ENCODE measurements at regions not wholly inside any gene's neighbourhood (a gene's known extent, or its start where the extent isn't known, plus 50 kb on each side); places are given as distances from the start of the nearest gene placed in this dataset.
"Not testable (repeated sequence)": the region's sequence is repeated elsewhere in the genome, so short reads cannot be mapped to it uniquely, and the experiment has no call there.

DNA sequence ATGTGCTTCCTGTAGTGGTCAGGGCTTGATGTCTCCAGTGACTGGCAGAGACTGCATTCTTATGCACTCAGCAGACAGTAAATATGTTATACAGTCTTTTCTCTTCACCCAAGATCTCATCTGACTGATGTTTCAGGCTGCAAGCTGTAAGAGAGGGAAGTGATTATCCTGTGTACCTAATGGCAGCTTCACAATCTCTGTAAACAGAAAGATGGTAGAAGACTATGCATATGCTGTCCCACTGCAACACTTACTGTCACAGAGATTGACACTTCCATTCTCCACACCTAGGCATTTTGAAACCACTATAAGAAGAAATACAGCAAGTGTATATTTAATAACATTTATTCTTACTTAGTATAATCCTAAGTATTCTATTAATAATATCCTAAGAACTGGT lies 97.6 kb upstream of the ANXA1 start:
- no peak for DNase-seq (ENCODE audit: low read depth, low spot score)

DNA sequence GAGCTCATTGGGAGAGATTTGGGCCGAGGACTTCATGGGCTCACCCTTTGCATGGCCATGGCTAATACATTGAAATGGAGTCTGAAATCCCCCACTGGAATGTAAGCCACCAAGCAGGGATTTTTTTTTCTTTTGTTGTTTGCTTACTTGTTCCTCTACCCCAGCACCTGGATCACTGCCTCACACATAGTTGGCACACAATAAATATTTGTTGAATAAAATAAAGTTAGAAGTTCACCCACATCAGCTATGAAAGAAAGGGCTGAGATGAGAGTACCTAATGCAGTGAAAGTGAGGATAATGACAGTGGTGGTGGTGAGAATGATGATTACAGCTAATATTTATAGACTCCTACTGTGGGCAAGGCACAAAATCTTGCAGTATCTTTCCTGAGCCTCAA lies 98.1 kb upstream of the ANXA1 start:
- DNase-seq (ENCODE audit: low read depth, low spot score) = no peak

DNA sequence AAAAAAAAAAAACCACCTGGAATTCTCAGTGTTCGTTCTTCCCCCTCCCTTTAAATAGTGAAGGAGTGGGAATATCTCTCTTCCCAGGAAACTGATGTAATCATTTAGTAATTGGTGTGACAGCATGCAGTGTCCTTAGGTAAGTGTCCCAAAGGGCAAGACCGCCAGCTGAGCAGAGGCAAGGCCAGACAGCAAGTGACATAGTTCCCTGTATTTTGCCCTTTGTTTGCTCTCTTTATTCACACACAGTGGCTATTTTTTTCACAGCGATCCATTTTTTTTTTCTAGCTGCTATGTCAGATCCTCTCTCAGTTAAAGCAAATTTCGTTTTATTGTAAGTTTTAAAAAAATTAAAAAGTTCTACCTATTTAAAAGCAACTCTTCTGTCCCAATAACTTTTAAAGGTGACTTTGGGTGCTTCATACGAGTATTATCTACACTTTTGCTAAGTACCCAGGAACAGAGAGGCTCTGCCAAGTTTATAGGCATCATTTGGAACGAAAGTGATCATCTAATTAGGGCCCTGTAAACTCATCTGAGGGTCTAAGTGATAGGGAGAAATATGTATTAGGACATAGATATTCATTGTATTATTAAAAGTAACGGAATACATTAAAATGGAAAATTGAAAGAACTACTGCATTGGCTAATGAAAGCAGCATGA lies 98.2 kb upstream of the ALDH1A1 start:
- DNase-seq (ENCODE audit: low read depth, low spot score) = no peak

DNA sequence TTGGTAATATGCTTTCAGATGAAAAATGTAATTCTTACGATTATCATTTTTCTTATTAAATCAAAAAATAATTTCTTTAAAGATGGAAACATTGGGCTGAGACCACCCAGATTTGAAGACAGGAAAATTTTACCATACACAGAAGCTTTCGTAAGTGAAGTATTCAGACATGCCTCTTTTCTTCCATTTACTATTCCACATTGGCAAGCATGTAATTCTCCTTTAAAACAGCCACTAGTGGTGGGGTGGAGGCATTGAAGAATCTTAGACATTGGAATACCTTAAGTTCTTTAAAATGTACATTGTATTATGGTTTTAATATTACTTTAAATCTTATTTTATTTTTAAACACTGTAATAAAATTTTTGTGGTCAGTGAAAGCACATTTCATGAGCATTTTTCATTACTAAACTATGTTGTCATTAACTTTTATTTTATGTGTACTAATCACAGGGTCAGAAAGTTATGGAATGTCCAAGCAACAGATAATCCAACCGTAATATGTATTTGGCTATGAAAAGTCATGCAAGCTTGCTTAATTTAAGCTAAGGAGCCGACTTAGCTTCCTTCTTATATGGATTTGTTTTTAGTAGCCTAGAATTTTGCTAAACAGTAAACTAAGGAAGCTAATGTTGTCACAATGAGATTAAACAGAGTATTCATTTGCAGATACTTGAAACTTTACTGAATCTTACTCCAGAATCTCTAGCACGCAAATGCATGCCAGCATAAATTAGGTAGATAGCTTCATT lies 97.4 kb upstream of the ALDH1A1 start:
- no peak for DNase-seq (ENCODE audit: low read depth, low spot score)

DNA sequence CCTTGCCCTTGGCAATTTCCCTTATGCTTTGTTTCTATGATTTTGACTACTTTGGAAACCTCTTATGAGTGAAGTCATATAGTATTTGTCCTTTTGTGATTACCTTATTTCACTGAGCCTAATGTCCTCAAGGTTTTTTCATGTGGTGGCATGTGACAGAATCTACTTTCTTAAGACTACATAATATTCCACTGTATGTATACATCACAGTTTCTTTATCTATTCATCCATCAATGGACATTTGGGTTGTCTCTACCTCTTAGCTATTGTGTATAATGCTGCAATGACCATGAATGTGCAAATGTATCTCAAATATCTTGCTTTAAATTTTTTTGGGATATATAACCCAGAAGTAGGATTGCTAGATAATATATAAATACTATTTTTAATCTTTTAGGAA lies 96.4 kb upstream of the ALDH1A1 start:
- DNase-seq (ENCODE audit: low read depth, low spot score) = no peak

DNA sequence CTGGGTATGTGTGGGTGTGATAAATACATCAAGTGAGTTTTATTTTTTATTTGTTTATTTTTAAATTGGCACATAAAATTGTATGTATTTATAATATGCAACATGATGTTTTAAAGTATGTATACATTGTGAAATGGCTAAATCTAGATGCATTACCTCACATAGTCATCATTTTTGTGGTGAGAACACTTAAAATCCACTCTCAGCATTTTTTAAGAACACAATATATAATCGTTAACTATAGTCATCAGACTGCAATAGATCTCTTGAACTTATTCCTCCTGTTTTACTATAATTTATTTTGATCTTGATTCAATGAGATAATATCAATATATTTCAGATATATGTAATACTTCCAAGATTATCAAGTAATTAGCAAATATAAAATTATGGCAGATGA lies 93.9 kb upstream of the ALDH1A1 start:
- no peak for DNase-seq (ENCODE audit: low read depth, low spot score)

DNA sequence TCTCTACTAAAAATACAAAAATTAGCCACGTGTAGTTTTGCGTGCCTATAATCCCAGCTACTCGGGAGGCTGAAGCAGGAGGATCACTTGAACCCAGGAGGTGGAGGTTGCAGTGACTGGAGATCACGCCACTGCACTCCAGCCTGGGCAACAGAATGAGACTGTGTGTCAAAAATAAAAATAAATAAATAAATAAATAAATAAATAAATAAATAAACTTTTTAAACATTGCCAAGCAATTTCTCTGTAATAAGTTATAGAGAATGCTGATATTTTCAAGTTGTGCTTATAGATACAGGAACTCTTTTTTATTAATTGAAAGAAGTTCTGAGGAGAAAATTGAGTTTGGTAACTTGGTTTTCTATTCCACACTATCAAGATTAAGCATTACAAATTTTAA lies 91.9 kb upstream of the ALDH1A1 start:
- DNase-seq (ENCODE audit: low read depth, low spot score) = not testable (repeated sequence)

DNA sequence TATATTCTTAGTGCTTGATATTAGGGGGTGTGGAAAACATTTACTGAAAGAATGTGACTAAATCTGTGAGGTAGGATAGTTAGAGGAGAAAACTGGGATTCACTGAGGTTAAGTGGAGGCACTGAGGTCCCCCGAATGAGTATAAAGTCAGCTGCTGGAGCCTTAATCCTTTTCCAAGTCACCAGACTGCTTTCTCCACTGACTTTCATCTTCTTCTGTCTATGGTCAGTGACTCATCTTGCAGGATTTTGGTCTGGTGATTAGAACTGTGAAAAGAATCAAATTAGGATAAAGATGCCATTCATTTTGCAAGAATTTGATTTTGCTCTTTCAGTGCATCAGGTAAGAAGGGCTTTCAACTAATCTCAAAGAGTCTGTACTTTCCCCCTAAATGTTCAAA lies 89.3 kb upstream of the ALDH1A1 start:
- no peak for DNase-seq (ENCODE audit: low read depth, low spot score)

DNA sequence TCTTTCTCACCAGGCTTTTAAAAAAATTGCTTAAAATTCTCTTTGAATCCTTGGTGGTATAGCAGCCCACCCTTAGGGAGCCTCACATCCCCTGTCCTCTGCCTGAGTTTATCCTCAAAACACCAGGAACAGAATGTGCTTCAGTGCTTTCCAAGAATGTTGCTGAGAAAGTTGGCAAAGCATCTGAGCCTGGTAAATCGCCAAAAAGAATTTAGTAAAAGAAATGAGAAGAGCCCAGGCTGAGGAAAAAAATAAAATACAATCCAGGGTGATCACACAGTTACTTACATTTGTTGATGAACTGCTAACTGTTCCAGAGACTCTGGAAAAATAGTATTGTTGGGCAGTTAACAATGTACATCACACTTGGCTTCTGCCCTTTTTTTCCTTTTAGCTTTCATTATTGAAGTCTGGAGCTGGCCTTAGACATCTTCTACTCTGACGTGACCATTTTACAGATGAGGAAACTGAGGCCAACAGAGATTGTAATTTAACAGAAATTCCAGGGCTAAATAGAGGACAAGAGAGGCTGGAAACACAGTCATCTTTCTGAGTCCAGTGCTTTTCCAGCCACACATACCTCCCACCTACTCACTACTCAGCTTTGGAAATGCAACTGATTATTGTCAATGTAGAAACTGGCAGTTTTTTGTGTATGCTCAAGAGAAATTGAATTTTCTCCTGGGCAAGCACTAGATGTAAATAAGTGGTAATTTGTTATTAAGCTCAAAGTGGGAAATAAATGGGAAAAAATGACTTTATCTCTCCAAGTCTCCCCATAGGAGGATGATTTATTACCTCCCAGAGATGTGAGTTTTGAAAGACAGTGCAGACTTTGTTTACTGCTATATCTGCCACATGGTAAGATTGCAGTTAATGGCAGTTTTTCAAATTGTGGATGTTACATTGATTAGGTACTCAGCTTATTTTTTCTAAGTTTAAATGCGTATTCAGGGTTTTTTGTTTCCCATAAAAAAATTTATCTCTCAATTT lies 86.7 kb upstream of the ALDH1A1 start:
- peak; percentile 6 for DNase-seq (ENCODE audit: low read depth, low spot score)

DNA sequence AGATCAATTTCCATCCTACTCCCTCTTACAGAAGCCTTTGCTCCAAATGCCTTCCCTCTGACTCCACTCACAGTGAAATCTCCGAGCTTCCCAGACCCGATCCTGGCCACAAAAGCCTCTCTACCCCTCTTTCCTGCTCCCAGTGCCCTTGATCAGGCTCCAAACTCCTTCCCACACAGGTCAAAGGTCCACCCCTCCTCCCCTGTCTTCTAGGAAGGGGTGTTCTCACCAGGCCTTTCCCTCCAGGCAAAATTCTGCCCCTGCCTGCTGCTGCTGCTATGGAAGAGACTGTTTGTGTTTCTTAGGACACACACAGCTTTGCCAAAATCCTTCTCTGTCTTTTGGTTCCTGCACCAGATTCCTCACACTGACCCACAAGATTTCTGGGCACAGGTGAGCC lies 85.8 kb upstream of the ALDH1A1 start:
- no peak for DNase-seq (ENCODE audit: low read depth, low spot score)

DNA sequence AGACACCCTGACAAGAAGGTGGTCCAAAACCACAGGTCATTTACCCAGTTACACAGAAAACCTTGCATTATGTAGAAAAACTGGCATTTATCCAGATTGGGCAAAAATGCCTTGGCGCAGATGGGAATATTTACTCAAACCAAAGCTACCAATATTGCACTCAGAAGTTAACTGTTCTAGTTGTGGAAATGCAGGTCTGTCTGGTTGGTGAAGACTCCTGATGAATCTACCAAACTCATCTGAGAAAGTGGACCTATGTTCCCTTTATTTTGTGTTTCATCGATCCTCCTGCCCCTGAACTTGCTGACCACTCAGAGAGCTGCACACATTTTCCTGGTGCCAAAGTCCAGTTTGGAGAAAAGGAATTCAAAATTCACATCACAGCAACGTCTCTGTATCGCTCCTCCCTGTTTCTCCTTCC lies 85.2 kb upstream of the ALDH1A1 start:
- no peak for DNase-seq (ENCODE audit: low read depth, low spot score)

DNA sequence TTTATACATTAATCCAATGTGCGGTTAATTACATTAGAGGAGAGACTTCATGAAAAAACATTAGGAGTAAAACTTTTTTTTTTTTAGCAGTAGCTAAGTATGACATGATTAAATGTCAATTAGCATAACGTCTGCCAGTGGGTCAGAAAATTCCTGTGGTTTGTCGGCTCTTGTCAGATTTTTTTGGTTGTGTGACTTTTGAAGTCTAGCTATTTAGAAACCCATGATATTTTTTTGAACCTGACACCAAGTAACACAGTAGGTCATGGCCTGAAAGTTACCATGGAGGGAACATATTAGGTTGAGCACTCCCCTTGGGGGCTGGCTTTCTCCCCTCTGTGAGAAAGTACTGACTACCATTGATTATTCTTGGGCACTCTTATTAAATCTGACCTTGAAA lies 84.8 kb upstream of the ALDH1A1 start:
- no peak for DNase-seq (ENCODE audit: low read depth, low spot score)

DNA sequence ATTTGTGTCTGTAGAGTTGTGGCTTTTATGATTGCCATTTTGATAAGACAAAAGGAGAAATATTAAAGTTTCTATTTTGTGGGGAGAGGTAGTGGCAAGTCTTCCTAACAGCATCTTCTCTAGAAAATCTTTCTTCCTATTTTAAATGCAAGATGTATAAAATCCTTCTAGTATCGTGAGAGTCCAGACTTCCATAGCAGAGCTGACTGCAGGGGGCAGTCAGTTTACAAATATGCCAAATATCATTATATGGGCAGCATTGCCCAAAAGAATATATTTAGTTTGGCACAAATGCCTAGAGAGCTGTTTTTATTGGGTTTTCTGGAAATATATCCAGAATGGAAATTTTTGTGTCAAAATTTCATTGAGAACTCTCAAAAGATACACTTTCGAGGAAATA lies 82.1 kb upstream of the ALDH1A1 start:
- DNase-seq (ENCODE audit: low read depth, low spot score) = no peak

DNA sequence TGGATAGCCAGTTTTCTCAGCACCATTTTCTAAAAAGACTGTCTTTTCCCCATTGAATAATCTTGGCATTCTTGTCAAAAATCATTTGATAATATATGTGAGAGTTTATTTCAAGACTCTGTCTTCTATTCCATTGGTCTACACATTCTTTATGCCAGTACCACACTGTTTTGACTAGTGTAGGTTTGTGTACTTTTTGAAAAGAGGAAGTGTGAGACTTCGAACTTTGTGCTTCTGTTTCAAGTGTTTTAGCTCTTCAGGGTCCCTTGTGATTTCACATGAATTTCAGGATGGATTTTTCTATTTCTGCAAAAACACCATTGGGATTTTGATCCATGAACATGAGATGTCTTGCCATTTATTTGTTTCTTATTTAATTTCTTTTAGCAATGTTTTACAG lies 78.5 kb upstream of the ALDH1A1 start:
- no peak for DNase-seq (ENCODE audit: low read depth, low spot score)

DNA sequence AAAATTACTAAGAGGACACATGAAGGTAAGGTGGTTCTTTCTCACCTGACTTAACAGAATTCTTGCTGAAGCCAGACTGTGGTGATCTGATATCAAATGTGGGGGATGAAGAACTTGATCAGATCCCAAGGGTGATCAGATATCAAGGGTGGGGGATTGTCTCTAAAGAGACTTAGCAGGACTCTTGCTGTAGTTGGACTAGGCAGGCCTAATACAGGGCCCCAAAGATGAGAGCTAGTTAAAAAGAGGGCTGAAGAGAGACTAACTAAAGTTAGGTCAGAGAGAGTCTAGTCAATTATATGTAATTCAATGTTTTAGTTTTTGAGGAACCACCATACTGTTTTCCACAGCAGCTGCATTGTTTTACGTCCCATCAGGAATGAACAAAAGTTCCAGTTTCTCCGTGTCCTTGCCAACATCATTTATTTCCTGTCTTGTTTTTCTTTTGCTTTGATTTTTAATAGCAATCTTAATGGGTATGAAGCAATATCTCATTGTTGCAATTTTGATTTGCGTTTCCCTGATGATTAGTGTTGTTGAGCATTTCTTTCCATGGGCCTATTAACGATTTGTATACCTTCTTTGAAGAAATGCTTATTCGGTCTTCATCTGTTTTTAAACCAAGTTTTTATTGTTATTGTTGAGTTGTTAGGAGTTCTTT lies 77.6 kb upstream of the ALDH1A1 start:
- no peak for DNase-seq (ENCODE audit: low read depth, low spot score)

DNA sequence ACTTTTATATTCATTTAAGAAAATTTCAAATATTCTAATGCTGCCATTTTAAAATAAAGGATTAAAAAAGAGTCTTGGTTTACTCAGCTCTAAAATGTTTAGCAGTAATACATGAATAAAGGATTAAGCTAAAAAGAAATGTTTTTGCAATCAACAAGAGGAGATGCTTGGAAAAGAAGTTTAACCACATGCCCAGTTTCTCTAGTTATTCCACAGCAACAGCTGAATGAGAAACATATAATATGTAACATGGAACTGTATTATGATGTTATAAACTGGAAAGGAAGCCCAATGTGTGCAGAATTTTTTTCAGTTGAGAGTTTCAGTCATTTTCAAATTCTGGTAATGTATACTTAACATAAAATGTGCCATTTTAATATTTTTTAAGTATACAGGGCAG lies 76.5 kb upstream of the ALDH1A1 start:
- DNase-seq (ENCODE audit: low read depth, low spot score) = no peak

DNA sequence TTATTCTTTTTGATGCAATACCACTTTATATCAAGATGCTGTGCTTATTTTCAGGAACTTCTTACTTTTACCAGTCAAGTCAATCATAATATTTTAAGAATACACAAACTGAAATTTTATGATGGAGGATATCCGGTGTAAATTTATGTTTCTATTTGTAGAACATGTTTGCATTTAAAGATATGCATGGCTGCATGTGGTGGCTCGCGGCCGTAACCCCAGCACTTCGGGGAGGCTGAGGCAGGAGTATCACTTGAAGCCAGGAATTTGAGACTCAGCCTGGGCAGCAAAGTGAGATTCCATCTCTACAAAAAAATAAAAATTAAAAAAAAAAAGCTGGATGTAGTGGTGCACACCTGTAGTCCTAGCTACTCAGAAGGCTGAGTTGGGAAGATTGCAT lies 73.5 kb upstream of the ALDH1A1 start:
- no peak for DNase-seq (ENCODE audit: low read depth, low spot score)

DNA sequence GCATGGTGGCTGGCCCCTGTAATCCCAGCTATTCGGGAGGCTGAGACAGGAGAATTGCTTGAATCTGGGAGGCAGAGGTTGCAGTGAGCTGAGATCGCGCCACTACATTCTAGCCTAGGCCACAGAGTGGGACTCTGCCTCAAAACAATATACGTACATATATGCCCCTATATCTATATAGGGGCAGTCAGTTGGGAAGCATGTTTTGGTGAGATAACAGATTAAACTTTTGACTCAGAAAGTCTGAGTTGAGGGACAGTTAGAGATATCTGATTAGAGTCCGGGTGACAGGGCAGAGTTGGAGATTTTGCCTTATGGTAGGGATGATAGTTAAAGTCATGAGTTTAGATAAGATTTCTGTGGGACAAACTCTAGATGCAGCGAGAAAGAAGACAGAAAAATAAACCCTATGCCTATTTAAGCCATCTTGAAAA lies 71.8 kb upstream of the ALDH1A1 start:
- no peak for DNase-seq (ENCODE audit: low read depth, low spot score)

DNA sequence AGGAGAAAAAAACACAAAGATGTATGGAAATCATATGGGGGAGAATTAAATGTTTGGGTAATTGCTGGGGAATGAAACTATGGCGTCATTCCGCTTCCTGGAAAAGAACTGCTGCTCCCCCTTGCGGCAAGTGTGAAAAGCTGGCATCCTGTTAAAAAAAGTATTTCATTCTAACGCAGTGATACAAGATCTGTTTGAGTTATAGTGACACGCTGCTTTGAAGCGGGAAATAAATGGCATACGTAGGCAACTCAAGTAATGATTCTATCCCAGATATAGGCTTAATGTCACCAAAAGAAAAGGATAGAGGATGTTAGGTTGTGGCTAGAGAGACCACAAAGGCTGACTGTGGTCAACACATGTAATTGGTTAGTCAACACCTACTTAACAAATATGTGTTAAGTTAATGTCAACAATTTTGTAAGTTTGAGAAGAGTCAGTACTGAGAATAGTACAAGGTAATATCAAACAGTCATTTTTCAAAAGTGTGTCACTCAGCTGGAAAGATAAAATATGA lies 70.2 kb upstream of the ALDH1A1 start:
- DNase-seq (ENCODE audit: low read depth, low spot score) = peak; percentile 28

DNA sequence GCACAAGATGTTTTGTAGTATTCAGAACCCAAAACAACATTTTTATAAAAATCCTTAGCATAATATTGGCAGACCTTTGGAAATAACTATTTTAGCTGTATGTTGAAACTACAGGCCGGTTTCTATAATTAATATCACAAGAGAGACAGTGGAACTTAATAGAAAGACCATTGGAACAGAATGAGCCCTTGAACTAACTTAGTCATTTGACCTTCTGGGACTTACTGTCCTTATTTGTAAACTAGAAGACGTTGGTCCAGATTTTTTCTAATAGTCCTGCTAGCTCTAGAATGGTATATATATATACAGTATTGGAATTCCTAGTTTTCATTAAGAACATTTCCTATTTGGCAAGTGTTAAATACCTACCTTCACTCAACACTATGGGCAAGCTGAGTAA lies 69.5 kb upstream of the ALDH1A1 start:
- DNase-seq (ENCODE audit: low read depth, low spot score) = no peak

DNA sequence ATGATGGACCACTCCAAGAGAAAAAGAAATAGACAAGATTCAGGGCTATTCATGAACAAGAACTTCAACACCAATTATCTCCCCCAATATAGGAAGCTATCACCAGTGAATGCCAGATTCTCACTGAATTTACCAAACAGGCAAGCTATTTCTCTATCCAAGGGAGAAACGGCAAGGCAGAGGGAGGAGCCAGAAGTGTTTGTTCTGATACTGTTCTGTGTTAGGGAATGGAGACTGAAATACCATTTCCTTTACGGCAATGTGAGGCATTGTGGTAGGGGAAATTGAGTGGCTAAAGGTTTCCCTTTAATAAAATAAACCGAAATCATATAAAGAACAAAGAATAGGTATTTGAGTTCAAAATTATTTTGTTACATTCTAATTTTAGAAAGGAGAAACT lies 68.0 kb upstream of the ALDH1A1 start:
- DNase-seq (ENCODE audit: low read depth, low spot score) = no peak

DNA sequence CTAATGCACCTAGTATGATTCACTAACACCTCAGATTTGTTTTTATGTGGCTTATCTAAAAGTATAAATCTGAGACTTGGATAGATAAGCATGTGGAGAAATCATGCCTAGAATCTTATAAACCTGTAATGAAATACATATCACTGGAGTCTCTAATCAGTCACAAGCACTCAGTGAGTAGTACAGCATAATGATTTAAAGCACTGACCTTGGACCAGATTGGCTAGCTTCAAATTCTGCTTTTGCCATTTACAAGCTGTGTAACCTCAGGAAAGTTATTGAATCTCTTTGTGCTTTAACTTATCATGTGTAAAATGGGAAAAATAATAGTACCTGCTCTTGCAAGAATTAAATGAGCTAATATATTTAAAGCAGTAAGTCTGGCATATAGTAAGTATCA lies 61.2 kb upstream of the ALDH1A1 start:
- no peak for DNase-seq (ENCODE audit: low read depth, low spot score)

All from smooth muscle cell of the brain vasculature (primary cell).